Activated CD8-positive, alpha-beta T cell treated with anti-CD3 and anti-CD28 coated beads, Interleukin-2, amount 10 ng/mL, durations not matched to agents 7 days and 5 days (primary cell): ENCODE measurements at regions not wholly inside any gene's neighbourhood (a gene's known extent, or its start where the extent isn't known, plus 50 kb on each side); places are given as distances from the start of the nearest gene placed in this dataset.

ENCODE experiments used
- ATAC-seq: fragments of 150-1000 bp; cut with Tn5 transposase; one replicate; pipeline ENCODE4 v1.10.0; 2021; ENCODE audit warnings: moderate library complexity
- CTCF ChIA-PET: fragments of 350-600 bp; sonication (Branson Sonifier 250); formaldehyde crosslinking; loops from one replicate; lab custom pipeline; 2021; ENCODE audit warnings: antibody characterized with exemption; lab: Charles Lee
- POLR2A ChIA-PET: fragments of 350-600 bp; sonication (Branson Sonifier 250); formaldehyde crosslinking; loops from one replicate; lab custom pipeline; 2021; ENCODE audit warnings: antibody characterized with exemption; lab: Charles Lee
- DNase-seq: peaks from one replicate; pipeline ENCODE4 v3.0.0-alpha.2; 2020
- H3K27ac Mint-ChIP-seq: one replicate; pipeline ENCODE4 v1.8.0; 2021; ENCODE audit warnings: mild to moderate bottlenecking, mixed read lengths
- H3K27me3 Mint-ChIP-seq: one replicate; pipeline ENCODE4 v1.8.0; 2021; ENCODE audit warnings: low read depth, mixed read lengths
- H3K36me3 Mint-ChIP-seq: one replicate; pipeline ENCODE4 v1.8.0; 2021; ENCODE audit warnings: low read depth, mixed read lengths
- H3K4me1 Mint-ChIP-seq: one replicate; pipeline ENCODE4 v1.8.0; 2021; ENCODE audit warnings: low read depth, mixed read lengths
- H3K4me3 Mint-ChIP-seq: one replicate; pipeline ENCODE4 v1.8.0; 2021; ENCODE audit warnings: mild to moderate bottlenecking, mixed read lengths
- H3K9me3 Mint-ChIP-seq: one replicate; pipeline ENCODE4 v1.8.0; 2022; ENCODE audit warnings: mixed read lengths; ENCODE audit not compliant: insufficient read depth

DNA sequence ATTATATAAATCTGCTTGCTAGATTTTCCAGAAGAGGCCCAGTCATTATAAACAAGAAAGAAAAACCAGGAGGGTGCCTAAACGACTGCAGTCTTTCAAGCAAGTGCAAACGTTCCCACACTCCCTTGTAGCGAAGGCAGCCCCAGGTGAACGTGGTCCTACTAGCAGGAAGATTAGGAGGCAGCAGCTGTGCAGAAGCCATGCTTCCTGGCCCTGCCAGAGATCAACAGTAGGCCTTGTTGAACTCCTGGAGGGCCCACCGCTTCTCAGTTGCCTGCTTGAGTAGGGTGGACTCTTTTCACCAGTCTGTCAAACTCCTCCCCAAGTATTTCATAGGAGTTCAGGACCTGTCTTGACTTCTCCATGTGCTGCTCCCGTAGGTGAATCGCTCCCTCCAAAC lies 163.0 kb upstream of the GORAB start:
- POLR2A ChIA-PET, result no interaction called here
- CTCF ChIA-PET, result no interaction called here
- no peak for DNase-seq
- Mint-ChIP-seq H3K9me3 (no peaks in the 10 kb centered on the region), H3K27me3 (peaks cover 2% of the 10 kb centered on the region), H3K27ac (no peak overlapping the region), H3K4me1 (no peaks in the 10 kb centered on the region), H3K4me3 (no peak overlapping the region), H3K36me3 (no peaks in the 10 kb centered on the region)
- ATAC-seq, result no peak

DNA sequence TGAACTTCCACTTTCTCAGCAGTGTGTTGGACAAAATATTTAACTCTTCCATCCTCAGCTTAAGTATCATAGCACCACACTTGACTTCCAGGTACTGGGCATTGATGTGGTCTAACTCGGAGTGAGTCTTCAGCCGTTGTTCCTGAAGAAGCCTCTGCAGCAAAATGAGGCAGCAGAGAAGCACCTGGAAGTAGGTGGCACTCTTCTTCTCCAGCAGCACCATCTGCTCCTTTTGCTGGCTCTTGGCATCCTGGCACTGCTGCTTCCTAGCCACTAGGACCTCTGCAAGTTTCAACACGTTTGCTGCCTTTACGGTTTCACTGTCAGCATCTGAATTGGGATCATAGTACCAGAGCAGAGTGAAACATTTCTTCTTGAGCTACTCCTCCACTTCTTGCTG lies 162.5 kb upstream of the GORAB start:
- ATAC-seq (no peak), DNase-seq (no peak)
- H3K27me3 Mint-ChIP-seq, result peaks cover 2% of the 10 kb centered on the region
- H3K4me3 Mint-ChIP-seq, result no peak overlapping the region
- no peaks in the 10 kb centered on the region for H3K36me3 Mint-ChIP-seq
- ChIA-PET CTCF (no interaction called here), POLR2A (no interaction called here)
- H3K27ac Mint-ChIP-seq, result no peak overlapping the region
- no peaks in the 10 kb centered on the region for H3K9me3 Mint-ChIP-seq
- H3K4me1 Mint-ChIP-seq, result no peaks in the 10 kb centered on the region

DNA sequence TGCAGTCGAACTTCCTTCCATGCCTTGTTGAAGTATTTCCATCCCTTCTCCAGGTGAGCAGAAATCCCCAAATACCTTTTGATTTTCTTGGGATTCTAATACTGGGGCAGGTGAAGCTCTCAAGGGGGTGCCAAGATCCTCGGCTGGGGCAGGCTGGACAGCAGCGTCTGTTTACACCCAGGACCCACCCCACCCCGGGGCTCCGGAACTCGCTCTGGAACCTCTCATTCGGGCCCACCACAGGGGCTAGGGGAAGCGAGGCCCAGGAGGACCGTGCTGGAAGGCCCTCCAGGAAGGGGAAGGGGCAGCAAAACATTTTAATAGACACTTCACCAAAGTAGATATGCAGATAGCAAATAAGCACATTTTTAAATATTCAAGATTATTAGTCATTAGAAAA lies 161.9 kb upstream of the GORAB start:
- no peaks in the 10 kb centered on the region for H3K4me1 Mint-ChIP-seq
- no peaks in the 10 kb centered on the region for H3K9me3 Mint-ChIP-seq
- H3K36me3 Mint-ChIP-seq, result no peaks in the 10 kb centered on the region
- POLR2A ChIA-PET, result no interaction called here
- DNase-seq, result no peak
- CTCF ChIA-PET, result no interaction called here
- no peak overlapping the region for H3K27ac Mint-ChIP-seq
- H3K27me3 Mint-ChIP-seq, result peaks cover 2% of the 10 kb centered on the region
- no peak overlapping the region for H3K4me3 Mint-ChIP-seq
- no peak for ATAC-seq

DNA sequence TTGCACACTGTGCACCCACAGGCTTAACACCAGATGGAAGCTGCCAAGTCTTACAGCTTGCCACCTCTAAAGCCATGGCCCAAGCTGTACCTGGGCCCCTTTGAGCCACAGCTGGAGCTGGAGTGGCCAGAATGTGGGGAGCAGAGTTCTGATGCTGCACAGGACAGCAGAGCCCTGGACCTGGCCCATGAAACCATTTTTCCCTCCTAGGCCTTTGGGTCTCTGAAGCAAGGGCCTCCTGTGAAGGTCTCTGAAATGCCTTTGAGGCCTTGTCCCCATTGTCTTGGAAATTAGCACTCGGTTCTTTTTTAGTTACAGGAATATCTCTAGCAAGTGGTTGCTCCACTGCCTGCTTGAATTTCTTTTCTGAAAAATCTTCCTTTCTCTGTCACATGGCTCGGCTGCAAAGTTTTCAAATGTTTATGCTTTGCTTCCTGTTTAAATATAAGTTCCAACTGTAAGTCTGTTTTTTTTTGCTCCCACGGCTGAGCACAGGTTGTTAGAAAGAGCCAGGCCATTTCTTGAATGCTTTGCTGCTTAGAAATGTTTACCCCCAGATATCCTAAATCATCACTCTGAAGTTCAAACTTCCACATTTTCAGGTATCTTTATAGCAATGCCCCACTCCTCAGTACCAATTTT lies 156.8 kb upstream of the GORAB start:
- peaks cover 2% of the 10 kb centered on the region for H3K27me3 Mint-ChIP-seq
- ChIA-PET CTCF (no interaction called here), POLR2A (no interaction called here)
- H3K27ac Mint-ChIP-seq, result no peak overlapping the region
- no peak for DNase-seq
- no peak for ATAC-seq
- no peak overlapping the region for H3K4me3 Mint-ChIP-seq
- no peaks in the 10 kb centered on the region for H3K4me1 Mint-ChIP-seq
- H3K36me3 Mint-ChIP-seq, result no peaks in the 10 kb centered on the region
- H3K9me3 Mint-ChIP-seq, result no peaks in the 10 kb centered on the region

DNA sequence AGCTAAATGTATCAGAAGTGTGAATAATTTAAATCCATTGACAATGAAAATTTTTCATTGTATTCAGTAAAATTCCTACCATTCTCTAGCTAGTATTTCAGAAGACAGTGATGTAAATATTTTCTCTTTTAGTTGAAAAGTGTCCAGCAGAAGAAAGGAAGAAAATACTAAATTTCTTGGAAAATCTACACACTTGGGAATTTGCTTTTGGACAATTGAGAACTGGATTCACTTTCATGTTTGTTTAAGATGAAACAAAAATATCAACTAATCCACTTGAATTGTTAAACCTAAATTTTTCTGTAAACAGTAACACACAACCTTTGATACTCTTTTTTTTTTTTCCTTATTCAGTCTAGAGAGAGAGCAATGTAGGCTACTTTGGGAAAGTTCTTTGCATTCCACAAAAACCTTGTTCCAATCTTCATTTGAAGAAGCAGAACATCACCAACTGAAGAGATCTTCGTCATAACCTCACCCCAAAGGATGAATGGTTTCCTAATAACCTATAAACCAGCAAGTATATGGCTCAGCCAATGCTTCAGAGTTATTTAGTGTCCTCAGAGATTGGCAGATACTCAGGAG lies 155.1 kb upstream of the GORAB start:
- ChIA-PET POLR2A (no interaction called here), CTCF (no interaction called here)
- no peaks in the 10 kb centered on the region for H3K4me1 Mint-ChIP-seq
- no peak overlapping the region for H3K4me3 Mint-ChIP-seq
- ATAC-seq, result no peak
- H3K9me3 Mint-ChIP-seq, result no peaks in the 10 kb centered on the region
- no peak for DNase-seq
- no peaks in the 10 kb centered on the region for H3K36me3 Mint-ChIP-seq
- peaks cover 2% of the 10 kb centered on the region for H3K27me3 Mint-ChIP-seq
- no peak overlapping the region for H3K27ac Mint-ChIP-seq

DNA sequence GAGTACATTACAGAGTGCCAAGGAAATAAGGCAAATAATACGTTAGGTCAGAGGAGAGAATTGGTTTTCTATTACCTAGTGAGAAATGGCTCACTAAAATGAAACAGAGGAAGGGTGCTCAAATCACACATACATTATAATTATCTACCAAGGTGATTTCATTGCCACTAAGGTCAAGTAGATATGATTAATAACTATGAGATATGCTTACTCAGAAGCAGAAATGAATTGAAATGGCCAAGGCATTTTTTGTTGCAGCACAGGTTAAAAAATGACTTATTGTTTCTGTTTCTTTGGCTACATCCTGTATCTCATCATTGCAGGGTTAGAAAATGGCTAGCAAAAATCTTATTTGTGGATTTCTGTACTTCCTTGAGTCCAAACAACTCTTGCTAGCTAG lies 154.5 kb upstream of the GORAB start:
- ChIA-PET CTCF (no interaction called here), POLR2A (no interaction called here)
- H3K4me3 Mint-ChIP-seq, result no peak overlapping the region
- peaks cover 2% of the 10 kb centered on the region for H3K27me3 Mint-ChIP-seq
- no peaks in the 10 kb centered on the region for H3K36me3 Mint-ChIP-seq
- no peak overlapping the region for H3K27ac Mint-ChIP-seq
- H3K9me3 Mint-ChIP-seq, result no peaks in the 10 kb centered on the region
- ATAC-seq, result no peak
- no peaks in the 10 kb centered on the region for H3K4me1 Mint-ChIP-seq
- DNase-seq, result no peak

DNA sequence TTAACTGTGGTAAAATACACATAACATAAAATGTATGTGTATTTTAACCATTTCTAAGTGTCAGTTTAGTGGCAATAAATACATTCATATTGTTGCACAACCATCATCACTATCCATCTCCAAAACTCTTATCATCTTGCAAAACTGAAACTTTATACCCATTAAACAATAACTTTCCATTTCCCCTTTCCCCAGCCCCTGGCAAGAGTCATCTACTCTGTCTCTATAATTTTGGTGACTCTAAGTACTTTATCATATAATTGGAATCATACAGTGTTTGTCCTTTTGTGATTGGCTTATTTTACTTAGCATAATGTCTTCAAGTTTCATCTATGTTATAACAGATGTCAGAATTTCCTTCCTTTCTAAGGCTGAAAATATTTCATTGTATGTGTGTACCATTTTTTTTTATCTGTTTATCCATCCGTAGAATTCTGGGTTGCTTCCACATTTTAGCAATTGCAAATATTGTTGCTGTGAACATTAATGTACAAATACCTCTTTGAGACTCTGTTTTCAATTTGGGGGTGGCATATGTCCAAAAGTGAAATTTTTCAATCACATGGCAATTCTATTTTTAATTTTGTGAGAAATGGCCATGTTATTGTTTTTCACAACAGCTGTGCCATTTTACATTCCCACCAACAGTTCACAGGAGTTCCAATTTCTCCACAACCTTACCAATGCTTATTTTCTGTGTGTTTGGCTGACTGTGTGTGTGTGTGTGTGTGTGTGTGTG lies 153.9 kb upstream of the GORAB start:
- POLR2A ChIA-PET, result no interaction called here
- ATAC-seq (no peak), DNase-seq (no peak)
- CTCF ChIA-PET, result no interaction called here
- Mint-ChIP-seq H3K27me3 (peaks cover 2% of the 10 kb centered on the region), H3K27ac (no peak overlapping the region), H3K4me3 (no peak overlapping the region), H3K4me1 (no peaks in the 10 kb centered on the region), H3K9me3 (no peaks in the 10 kb centered on the region), H3K36me3 (no peaks in the 10 kb centered on the region)

DNA sequence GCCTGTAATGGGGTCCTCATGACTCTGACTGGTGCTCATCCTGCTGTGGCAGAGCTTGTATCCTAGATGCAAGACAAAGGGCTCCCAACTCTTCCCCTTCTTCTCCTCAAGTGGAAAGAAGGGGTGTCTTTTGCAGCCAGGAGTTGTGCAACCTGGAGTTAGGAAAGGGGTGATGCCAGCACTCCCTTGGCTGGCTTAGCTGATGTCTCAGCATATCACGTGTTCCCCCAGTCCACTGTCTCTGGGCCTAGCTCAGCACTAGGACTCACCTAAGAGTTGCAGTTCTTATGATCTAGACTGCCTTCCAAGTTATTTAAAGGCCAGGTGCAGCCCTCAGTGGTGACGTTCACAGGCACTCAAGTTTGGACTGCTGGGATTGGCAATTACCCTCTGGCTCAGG lies 146.2 kb upstream of the GORAB start:
- CTCF ChIA-PET, result no interaction called here
- DNase-seq, result no peak
- POLR2A ChIA-PET, result no interaction called here
- Mint-ChIP-seq H3K36me3 (no peaks in the 10 kb centered on the region), H3K27ac (no peak overlapping the region), H3K4me3 (no peak overlapping the region), H3K27me3 (no peaks in the 10 kb centered on the region), H3K9me3 (no peaks in the 10 kb centered on the region), H3K4me1 (no peaks in the 10 kb centered on the region)
- no peak for ATAC-seq

DNA sequence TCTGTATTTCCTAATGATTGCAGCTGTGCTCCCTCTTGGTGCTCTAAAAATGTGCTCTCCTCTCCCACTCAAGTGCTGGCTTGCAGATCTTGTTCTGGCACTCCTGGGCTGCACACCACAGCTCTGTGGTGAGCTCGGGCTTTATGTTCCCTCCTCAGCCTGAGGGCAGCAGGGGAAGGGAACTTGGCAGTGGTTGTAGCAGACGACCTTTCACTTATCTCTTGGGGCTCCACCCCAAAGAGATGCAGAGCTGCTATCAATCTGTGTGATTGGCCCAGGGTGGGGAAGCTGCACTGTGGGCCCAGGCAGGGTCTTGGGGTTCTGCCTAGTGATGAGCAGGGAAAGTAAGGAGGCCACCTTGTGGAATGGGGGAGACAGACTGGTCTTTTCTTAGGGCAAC lies 143.5 kb upstream of the GORAB start:
- Mint-ChIP-seq H3K4me1 (no peaks in the 10 kb centered on the region), H3K9me3 (no peaks in the 10 kb centered on the region), H3K4me3 (no peak overlapping the region), H3K27me3 (no peaks in the 10 kb centered on the region), H3K36me3 (no peaks in the 10 kb centered on the region), H3K27ac (no peak overlapping the region)
- CTCF ChIA-PET, result no interaction called here
- DNase-seq (no peak), ATAC-seq (no peak)
- POLR2A ChIA-PET, result no interaction called here

DNA sequence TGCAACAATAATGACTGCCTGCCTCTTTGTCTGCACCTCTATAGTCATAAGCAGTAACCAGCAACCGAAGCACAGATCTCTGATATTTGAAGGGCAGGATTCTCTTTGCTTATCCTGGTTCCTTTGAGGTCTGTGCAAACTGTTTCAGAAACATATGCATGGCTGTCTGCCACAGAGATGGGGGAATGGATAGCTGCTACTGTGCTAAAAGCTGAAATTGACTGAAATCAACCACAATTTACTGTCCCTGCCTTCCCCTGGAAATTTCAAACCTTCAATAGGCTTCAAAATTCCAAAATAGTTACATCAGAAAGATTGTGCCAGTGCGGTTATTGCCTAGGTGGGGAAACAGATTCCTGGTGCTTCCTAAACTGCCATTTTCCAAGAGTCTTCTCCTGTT lies 136.8 kb upstream of the GORAB start:
- ChIA-PET POLR2A (no interaction called here), CTCF (no interaction called here)
- Mint-ChIP-seq H3K36me3 (no peaks in the 10 kb centered on the region), H3K4me3 (no peak overlapping the region), H3K9me3 (no peaks in the 10 kb centered on the region), H3K4me1 (no peaks in the 10 kb centered on the region), H3K27ac (no peak overlapping the region), H3K27me3 (no peaks in the 10 kb centered on the region)
- ATAC-seq, result no peak
- DNase-seq, result no peak

DNA sequence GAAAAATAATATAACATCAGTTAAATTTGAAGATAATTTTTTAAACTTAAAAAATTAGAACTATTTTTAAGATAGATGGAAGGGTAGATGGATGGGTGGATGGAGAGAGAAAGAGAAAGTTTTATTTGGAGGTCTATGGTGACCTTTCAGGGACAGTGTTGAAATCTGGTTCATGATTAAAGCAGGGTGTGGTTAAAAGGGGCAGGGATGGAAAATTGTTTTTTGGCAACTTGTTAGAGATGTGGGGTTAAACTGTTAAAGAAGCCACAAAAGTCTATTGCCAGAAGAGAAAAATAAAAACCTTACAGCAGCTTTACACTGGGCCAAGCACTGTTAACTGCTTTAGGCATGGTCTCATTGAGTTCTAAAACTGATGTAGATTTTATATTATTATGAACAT lies 134.9 kb upstream of the GORAB start:
- ChIA-PET POLR2A (no interaction called here), CTCF (no interaction called here)
- H3K9me3 Mint-ChIP-seq, result no peaks in the 10 kb centered on the region
- H3K4me3 Mint-ChIP-seq, result no peak overlapping the region
- ATAC-seq (no peak), DNase-seq (no peak)
- no peak overlapping the region for H3K27ac Mint-ChIP-seq
- no peaks in the 10 kb centered on the region for H3K4me1 Mint-ChIP-seq
- H3K27me3 Mint-ChIP-seq, result no peaks in the 10 kb centered on the region
- no peaks in the 10 kb centered on the region for H3K36me3 Mint-ChIP-seq

DNA sequence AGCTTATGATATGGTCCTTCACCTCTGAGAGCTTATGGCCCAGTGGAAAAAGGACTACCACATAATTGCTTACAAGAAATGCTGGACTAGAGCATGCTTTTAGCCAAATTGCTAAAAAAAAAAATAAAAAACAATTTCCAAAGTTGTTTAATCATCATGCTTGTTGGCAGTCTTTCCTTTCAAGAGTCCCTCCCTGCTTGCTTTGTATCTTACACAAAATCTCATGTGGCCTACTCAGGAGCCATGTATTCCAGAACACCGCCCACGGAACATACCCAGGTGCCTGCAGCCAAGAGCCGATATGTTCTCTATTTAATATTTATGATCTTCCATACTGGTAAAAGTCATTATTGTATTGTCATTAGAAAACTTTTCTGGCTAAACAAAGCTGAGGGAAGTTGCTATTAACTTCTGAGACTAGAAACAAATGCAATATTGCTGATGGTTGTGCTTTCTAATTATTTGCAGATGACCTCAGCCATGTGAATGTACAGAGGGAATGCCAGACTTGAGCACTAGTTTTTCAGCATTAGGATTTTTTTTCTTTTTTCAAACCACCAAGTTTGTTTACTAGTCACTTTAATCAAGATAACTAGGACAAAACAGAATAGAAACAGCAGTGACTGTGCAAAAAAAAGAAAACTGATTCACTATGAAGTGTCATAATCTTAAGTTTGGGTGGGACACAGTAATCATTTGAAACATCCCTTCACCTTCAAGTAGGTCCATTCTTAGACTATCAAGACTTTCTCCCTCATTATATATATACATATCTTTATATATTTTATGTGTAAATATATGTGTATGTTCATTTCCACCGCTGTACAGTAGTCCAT lies 129.3 kb upstream of the GORAB start:
- no peaks in the 10 kb centered on the region for H3K36me3 Mint-ChIP-seq
- H3K4me1 Mint-ChIP-seq, result no peaks in the 10 kb centered on the region
- H3K9me3 Mint-ChIP-seq, result no peaks in the 10 kb centered on the region
- ChIA-PET POLR2A (no interaction called here), CTCF (no interaction called here)
- no peak for DNase-seq
- peaks cover 2% of the 10 kb centered on the region for H3K27me3 Mint-ChIP-seq
- no peak for ATAC-seq
- no peak overlapping the region for H3K4me3 Mint-ChIP-seq
- no peak overlapping the region for H3K27ac Mint-ChIP-seq
